Activated CD8-positive, alpha-beta memory T cell treated with anti-CD3 and anti-CD28 coated beads for 36 hours (primary cell): ENCODE measurements at regions not wholly inside any gene's neighbourhood (a gene's known extent, or its start where the extent isn't known, plus 50 kb on each side); places are given as distances from the start of the nearest gene placed in this dataset.
"Not testable (repeated sequence)": the region's sequence is repeated elsewhere in the genome, so short reads cannot be mapped to it uniquely, and the experiment has no call there.

ENCODE experiments used
- CTCF ChIA-PET: fragments of 350-600 bp; sonication (Branson Sonifier 250); formaldehyde crosslinking; loops from one replicate; lab custom pipeline; 2021; ENCODE audit warnings: antibody characterized with exemption; lab: Charles Lee
- POLR2A ChIA-PET: fragments of 350-600 bp; sonication (Branson Sonifier 250); formaldehyde crosslinking; loops from one replicate; lab custom pipeline; 2021; ENCODE audit warnings: antibody characterized with exemption; lab: Charles Lee

DNA sequence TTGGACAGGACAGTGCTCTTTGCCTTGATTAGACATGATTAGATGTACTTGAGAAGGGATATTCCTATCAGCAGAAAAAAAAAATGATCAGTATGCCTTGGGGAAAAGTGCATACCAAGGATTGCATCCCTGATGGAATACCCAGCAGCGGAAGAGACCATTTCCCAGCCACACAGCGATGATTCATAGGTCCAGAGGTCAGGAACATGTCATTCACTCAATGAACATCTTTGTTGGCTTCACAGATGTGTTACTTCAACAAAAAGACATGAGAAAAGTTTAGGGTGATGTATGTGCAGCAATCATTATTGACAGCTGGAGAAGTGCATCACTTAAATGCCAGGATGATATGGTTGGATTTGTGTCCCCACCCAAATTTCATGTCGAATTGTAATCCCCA is 293.5 kb downstream of the ZNF674 start:
- ChIA-PET POLR2A (no interaction called here), CTCF (no interaction called here)

GRCh38 chrX:46250151-46250550 is 295.1 kb downstream of the ZNF674 start:
- POLR2A ChIA-PET: no interaction called here
- CTCF ChIA-PET: no interaction called here

- ChIA-PET POLR2A (no interaction called here), CTCF (no interaction called here)
These were observed 297.8 kb downstream of the ZNF674 start for GRCh38 chrX:46247456-46247855.

- POLR2A ChIA-PET: no interaction called here
- CTCF ChIA-PET: no interaction called here
These were observed 300.8 kb downstream of the ZNF674 start for GRCh38 chrX:46244451-46244850.

GRCh38 chrX:46236411-46236810 is 308.8 kb downstream of the ZNF674 start:
- ChIA-PET CTCF (no interaction called here), POLR2A (no interaction called here)

DNA sequence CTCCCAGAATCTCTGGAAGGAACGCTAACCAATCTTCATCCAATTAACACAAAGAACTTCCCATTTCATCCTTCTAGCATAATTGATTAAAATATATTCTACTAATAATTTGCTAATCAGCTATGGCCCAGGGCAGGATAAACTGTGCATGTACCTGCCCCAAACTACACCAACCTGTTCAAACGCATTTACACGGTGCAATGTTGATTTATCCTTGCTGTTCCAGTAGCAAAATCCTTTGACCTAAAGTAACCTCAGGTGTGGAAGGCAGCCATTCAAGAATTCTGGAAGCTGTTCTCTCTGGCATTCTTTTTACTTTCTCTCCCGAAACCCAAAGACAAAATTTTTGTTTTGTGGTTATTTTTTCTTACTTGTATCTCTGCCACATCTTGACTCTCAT is 309.4 kb downstream of the ZNF674 start:
- ChIA-PET POLR2A (no interaction called here), CTCF (no interaction called here)

GRCh38 chrX:46234775-46235174 is 310.4 kb downstream of the ZNF674 start:
- CTCF ChIA-PET: interaction anchor here (0.7 kb wide), 1 partner anchor 53 kb away, joined by 3 read pairs; no protein-coding TSS in a partner anchor
- POLR2A ChIA-PET: no interaction called here

- POLR2A ChIA-PET: no interaction called here
These were observed 316.8 kb downstream of the ZNF674 start for GRCh38 chrX:46228389-46228788.

DNA sequence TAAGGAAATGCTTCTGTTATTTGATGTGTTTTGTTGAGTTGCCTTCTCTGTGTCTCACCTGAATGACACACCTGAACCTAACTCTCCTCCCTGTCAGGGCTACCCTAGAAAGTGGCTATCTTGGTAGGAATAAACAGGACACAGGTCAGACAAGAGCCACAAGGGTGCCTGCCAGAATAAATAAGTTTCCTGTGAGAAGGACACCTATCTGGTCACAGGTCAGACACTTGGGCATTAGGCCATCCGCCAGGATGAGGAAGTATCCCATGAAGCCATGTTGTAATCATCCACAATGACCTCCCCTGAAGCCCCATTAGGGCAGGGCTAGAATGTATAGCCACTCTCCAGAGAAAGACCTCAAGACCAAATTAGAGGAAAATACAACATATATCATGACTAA is 318.8 kb downstream of the ZNF674 start:
- POLR2A ChIA-PET: no interaction called here
- CTCF ChIA-PET: no interaction called here

More at GRCh38 chrX:46228389-46228788, 316.8 kb downstream of the ZNF674 start:
- CTCF ChIA-PET: interaction anchor here (0.6 kb wide), 1 partner anchor 601 kb away, joined by 3 read pairs; no protein-coding TSS in a partner anchor

- CTCF ChIA-PET: not testable (repeated sequence)
These were observed 321.7 kb downstream of the ZNF674 start for GRCh38 chrX:46223499-46223898.

DNA sequence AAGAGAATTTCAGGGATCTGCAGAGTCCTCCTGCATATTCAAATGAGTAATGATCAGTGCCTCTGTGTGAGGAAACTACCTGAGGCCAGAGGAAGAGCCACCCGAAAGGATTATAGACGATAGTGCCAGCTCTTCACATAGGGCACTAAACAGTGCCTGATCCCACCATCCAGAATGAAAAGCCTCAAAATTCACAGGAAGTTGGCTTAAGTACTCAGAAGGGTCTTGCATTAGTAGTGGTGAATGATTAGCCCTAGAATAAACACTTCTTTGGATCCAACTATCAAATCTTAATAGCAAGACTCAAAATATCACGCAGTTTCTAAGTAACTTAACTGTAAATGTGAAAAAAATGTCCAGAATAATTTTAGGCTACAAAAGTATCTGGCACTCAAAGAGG is 324.4 kb downstream of the ZNF674 start:
- CTCF ChIA-PET: no interaction called here
- POLR2A ChIA-PET: no interaction called here

More at GRCh38 chrX:46223499-46223898, 321.7 kb downstream of the ZNF674 start:
- POLR2A ChIA-PET: interaction anchor here (0.6 kb wide), 1 partner anchor 1354 kb away, joined by 3 read pairs; no protein-coding TSS in a partner anchor

- ChIA-PET POLR2A (interaction anchor here (0.6 kb wide), 1 partner anchor 24 kb away, joined by 5 read pairs; no protein-coding TSS in a partner anchor), CTCF (interaction anchor here (0.6 kb wide), 1 partner anchor 28 kb away, joined by 4 read pairs; no protein-coding TSS in a partner anchor)
These were observed 326.8 kb downstream of the ZNF674 start for GRCh38 chrX:46218373-46218772.

- ChIA-PET POLR2A (no interaction called here), CTCF (no interaction called here)
These were observed 328.8 kb downstream of the ZNF674 start for GRCh38 chrX:46216406-46216805.

DNA sequence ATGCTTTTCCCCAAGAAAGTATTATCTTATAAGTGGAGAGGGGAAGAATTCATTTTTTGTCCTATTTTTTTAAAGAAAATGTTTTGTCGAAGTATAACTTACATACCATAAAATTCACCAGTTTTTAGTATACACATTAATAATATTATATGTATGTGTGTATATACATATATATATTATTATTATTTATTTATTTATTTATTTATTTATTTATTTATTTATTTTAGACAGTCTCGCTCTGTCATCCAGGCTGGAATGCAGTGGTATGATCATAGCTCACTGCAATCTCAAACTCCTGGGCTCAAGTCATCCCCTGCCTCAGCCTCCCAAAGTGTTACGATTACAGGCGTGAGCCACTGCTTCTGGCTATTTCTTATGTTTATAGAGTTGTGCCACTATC is 334.1 kb downstream of the ZNF674 start:
- POLR2A ChIA-PET: no interaction called here
- CTCF ChIA-PET: no interaction called here

- POLR2A ChIA-PET: no interaction called here
- CTCF ChIA-PET: no interaction called here
These were observed 335.5 kb downstream of the ZNF674 start for GRCh38 chrX:46209768-46210167.

DNA sequence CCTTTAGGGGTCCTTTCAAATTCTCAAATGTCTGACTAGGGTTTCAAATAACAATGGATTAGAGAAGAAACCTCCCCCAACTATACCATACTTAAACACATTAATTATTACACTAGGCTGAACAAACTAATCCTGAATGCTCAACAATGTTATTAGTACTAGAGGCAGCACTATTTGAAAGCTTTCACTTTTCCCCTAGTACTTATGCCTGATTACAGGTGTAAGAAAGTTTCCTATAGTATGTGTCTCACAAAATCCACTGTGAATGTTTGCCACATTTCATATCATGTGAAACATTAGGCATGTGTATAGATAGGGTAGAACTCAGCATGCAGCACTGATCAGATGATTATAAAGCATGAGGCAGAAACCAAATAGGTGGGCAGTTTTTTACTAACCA is 336.2 kb downstream of the ZNF674 start:
- ChIA-PET CTCF (no interaction called here), POLR2A (no interaction called here)

GRCh38 chrX:46208225-46208854 is 336.9 kb downstream of the ZNF674 start:
- POLR2A ChIA-PET: no interaction called here
- CTCF ChIA-PET: no interaction called here

DNA sequence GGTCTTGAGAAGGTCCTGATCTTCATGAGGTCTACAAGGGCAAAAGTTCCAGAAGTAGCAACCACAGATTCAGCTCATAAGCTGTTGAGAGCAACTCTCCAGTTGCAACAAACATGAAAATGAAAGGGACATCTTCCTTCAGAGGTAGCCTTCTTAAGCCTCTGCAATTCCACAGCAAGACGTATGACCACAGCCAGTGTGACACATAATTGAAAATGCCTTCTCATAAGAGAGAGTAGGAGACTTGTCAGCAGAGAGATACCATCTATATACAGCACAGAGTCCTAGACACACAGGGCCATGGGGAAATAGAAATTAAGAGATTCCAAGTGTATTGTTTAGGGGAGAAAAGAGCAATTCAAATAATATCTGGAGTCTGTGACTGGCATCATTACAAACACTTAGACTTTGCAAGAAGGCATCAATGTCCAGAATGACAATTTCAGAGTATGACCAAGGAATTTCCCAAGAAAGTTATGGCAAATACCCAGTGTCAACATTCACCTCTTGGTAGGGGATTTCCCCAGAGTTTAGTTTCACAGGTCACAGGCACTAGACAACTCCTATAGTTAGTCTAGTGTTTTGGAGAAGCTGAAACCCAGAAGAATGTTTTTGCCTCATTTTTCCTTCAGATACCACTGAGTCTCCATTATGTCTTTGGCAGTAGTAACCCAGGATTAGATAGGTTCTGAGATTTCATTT is 340.3 kb downstream of the ZNF674 start:
- ChIA-PET POLR2A (no interaction called here), CTCF (no interaction called here)

DNA sequence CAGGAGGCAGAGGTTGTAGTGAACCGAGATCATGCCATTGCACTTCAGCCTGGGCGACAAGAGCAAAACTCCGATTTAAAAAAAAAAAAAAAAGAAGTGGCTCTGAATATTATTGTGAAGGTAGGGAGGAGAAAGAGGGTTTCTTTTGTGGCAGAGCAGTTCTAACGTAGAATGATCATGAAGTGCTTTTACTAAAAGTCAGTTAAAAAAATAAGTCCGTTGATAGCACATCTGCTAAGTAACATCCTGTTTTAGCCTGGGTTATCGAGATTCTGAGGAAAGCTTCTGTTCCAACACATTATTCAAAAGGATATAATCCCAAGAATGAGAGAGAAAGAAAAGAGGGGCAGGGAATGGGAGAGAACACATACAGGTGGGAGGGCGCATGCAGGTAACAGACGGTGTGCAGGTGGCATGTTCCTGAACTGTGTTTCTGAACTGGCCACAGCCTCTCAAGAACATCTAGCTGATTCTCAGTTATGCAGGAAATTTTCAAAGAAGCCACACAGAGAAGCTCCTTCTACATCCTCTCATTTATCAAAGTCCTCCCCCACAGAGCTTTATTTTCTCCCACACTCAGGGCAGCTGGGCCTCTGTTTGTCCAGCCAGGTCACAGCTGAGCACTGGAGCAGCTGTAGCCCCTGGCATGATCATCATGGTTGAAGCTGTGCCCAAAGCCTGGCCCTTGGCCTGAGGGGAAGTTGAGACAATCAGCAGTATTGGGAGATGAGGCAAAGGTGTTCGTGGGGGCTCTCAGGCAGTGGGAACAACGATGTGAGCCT is 342.3 kb downstream of the ZNF674 start:
- CTCF ChIA-PET: interaction anchor here (0.7 kb wide), 1 partner anchor 183 kb away, joined by 3 read pairs; no protein-coding TSS in a partner anchor
- POLR2A ChIA-PET: interaction anchor here (0.5 kb wide), 1 partner anchor 11 kb away, joined by 3 read pairs; no protein-coding TSS in a partner anchor

DNA sequence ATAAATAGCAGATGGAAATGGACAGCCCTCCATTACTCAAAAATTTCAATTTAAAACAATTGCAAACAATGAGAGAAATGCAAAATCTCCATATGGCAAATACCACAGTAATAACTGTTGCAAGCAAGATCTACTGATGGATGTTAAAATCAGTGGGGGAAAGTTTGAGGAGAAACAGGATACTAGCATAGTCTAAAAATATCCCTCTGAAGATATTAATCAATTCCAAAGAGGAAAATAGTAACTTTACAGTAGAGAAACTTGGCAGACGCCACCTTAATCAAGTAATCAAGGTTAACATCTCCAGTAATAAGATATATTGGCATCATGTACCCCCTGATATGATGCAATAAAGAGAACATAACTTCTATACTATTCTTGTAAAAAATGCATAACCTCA is 344.8 kb downstream of the ZNF674 start:
- ChIA-PET CTCF (no interaction called here), POLR2A (no interaction called here)
